Astrocyte (in vitro differentiated cells and primary cell): ENCODE measurements at regions not wholly inside any gene's neighbourhood (a gene's known extent, or its start where the extent isn't known, plus 50 kb on each side); places are given as distances from the start of the nearest gene placed in this dataset.

Experiments used
- DNase-seq: peaks from one replicate; pipeline ENCODE4 v3.0.0-alpha.2; 2010; ENCODE audit warnings: low read depth
- FAIRE-seq: peaks from 2 replicates; lab custom pipeline; 2011; peaks lifted over from hg19 to GRCh38; lab: Jason Lieb, UNC
- H2AFZ ChIP-seq: 2 replicates; pipeline ENCODE4 v1.6.0; 2012; ENCODE audit warnings: low read depth, low read length, inconsistent platforms
- H3K27ac ChIP-seq: 2 replicates; pipeline ENCODE4 v1.5.1; 2011; ENCODE audit warnings: low read depth, low read length, inconsistent platforms
- H3K27me3 ChIP-seq: 2 replicates; pipeline ENCODE4 v1.6.0; 2011; ENCODE audit warnings: low read length, inconsistent platforms; ENCODE audit not compliant: insufficient read depth
- H3K36me3 ChIP-seq: 2 replicates; pipeline ENCODE4 v1.5.1; 2011; ENCODE audit warnings: low read length, inconsistent platforms; ENCODE audit not compliant: insufficient read depth
- H3K4me1 ChIP-seq: 2 replicates; pipeline ENCODE4 v1.5.1; 2011; ENCODE audit warnings: low read length, inconsistent platforms; ENCODE audit not compliant: insufficient read depth
- H3K4me2 ChIP-seq: 2 replicates; pipeline ENCODE4 v1.6.0; 2012; ENCODE audit warnings: low read length, inconsistent platforms
- H3K4me3 ChIP-seq: 2 replicates; pipeline ENCODE4 v1.5.1; 2011; ENCODE audit warnings: low read depth, mild to moderate bottlenecking, low read length, inconsistent platforms; ENCODE audit not compliant: insufficient read depth
- H3K79me2 ChIP-seq: 2 replicates; pipeline ENCODE4 v1.6.0; 2012; ENCODE audit warnings: mild to moderate bottlenecking, low read length, inconsistent platforms; ENCODE audit not compliant: insufficient read depth
- H3K9ac ChIP-seq: 2 replicates; pipeline ENCODE4 v1.6.0; 2012; ENCODE audit warnings: mild to moderate bottlenecking, low read length, inconsistent platforms
- H3K9me3 ChIP-seq: 2 replicates; pipeline ENCODE4 v1.5.1; 2012; ENCODE audit warnings: low read depth, mild to moderate bottlenecking, low read length, inconsistent platforms; ENCODE audit not compliant: insufficient read depth
- H4K20me1 ChIP-seq: 2 replicates; pipeline ENCODE4 v1.6.0; 2012; ENCODE audit warnings: low read length, inconsistent platforms; ENCODE audit not compliant: insufficient read depth
- H3K27ac Mint-ChIP-seq: one replicate; pipeline ENCODE4 v1.8.0; 2021; ENCODE audit warnings: mild to moderate bottlenecking, mixed read lengths; ENCODE audit not compliant: unreplicated experiment
- H3K27me3 Mint-ChIP-seq: one replicate; pipeline ENCODE4 v1.8.0; 2021; ENCODE audit warnings: low read depth, mixed read lengths; ENCODE audit not compliant: unreplicated experiment
- H3K36me3 Mint-ChIP-seq: one replicate; pipeline ENCODE4 v1.8.0; 2021; ENCODE audit warnings: low read depth, mixed read lengths; ENCODE audit not compliant: unreplicated experiment
- H3K4me1 Mint-ChIP-seq: one replicate; pipeline ENCODE4 v1.8.0; 2021; ENCODE audit warnings: low read depth, mixed read lengths; ENCODE audit not compliant: unreplicated experiment
- H3K4me3 Mint-ChIP-seq: one replicate; pipeline ENCODE4 v1.8.0; 2021; ENCODE audit warnings: mild to moderate bottlenecking, moderate library complexity, mixed read lengths; ENCODE audit not compliant: unreplicated experiment
- H3K9me3 Mint-ChIP-seq: one replicate; pipeline ENCODE4 v1.8.0; 2021; ENCODE audit warnings: mild to moderate bottlenecking, mixed read lengths; ENCODE audit not compliant: unreplicated experiment
- EZH2 ChIP-seq: IDR thresholded peaks from 2 replicates; pipeline ENCODE4 v1.6.1; 2012; ENCODE audit warnings: mild to moderate bottlenecking, low read length, inconsistent platforms; ENCODE audit not compliant: insufficient read depth
- TF ChIP-seq, protein P1 (sequence below): IDR thresholded peaks from 2 replicates; pipeline ENCODE4 v1.5.1; 2011; ENCODE audit warnings: low read depth, mild to moderate bottlenecking, inconsistent platforms, low read length, moderate library complexity; ENCODE audit not compliant: insufficient read depth

GRCh38 chr4:8781641-8782040 is 90.0 kb downstream of the HMX1 start:
- Histone ChIP-seq H3K4me1 (no peaks in the 10 kb centered on the region), H3K9me3 (no peaks in the 10 kb centered on the region), H3K4me2 (no peak overlapping the region), H3K9ac (no peak overlapping the region), H2AFZ (no peak overlapping the region), H3K36me3 (no peaks in the 10 kb centered on the region), H4K20me1 (no peaks in the 10 kb centered on the region), H3K27me3 (no peaks in the 10 kb centered on the region), H3K79me2 (no peaks in the 10 kb centered on the region), H3K4me3 (no peak overlapping the region), H3K27ac (no peak overlapping the region)
- Mint-ChIP-seq H3K27ac (no peak overlapping the region), H3K36me3 (no peaks in the 10 kb centered on the region), H3K4me3 (no peak overlapping the region), H3K4me1 (peaks cover 3% of the 10 kb centered on the region), H3K9me3 (no peaks in the 10 kb centered on the region), H3K27me3 (peaks cover 29% of the 10 kb centered on the region)
- DNase-seq (no peak), FAIRE-seq (no peak)
- TF ChIP-seq, protein P1, sequence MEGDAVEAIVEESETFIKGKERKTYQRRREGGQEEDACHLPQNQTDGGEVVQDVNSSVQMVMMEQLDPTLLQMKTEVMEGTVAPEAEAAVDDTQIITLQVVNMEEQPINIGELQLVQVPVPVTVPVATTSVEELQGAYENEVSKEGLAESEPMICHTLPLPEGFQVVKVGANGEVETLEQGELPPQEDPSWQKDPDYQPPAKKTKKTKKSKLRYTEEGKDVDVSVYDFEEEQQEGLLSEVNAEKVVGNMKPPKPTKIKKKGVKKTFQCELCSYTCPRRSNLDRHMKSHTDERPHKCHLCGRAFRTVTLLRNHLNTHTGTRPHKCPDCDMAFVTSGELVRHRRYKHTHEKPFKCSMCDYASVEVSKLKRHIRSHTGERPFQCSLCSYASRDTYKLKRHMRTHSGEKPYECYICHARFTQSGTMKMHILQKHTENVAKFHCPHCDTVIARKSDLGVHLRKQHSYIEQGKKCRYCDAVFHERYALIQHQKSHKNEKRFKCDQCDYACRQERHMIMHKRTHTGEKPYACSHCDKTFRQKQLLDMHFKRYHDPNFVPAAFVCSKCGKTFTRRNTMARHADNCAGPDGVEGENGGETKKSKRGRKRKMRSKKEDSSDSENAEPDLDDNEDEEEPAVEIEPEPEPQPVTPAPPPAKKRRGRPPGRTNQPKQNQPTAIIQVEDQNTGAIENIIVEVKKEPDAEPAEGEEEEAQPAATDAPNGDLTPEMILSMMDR: no peak
- no peak for TF ChIP-seq EZH2

GRCh38 chr4:8780596-8781368 is 90.9 kb downstream of the HMX1 start:
- H3K27ac ChIP-seq: no peak overlapping the region
- no peaks in the 10 kb centered on the region for H3K36me3 ChIP-seq
- H2AFZ ChIP-seq: no peak overlapping the region
- no peaks in the 10 kb centered on the region for H3K79me2 ChIP-seq
- H4K20me1 ChIP-seq: no peaks in the 10 kb centered on the region
- no peaks in the 10 kb centered on the region for H3K9me3 ChIP-seq
- FAIRE-seq (no peak), DNase-seq (no peak)
- no peaks in the 10 kb centered on the region for H3K36me3 Mint-ChIP-seq
- no peak overlapping the region for H3K27ac Mint-ChIP-seq
- H3K27me3 ChIP-seq: no peaks in the 10 kb centered on the region
- peaks cover 2% of the 10 kb centered on the region for H3K9me3 Mint-ChIP-seq
- peaks cover 3% of the 10 kb centered on the region for H3K4me1 Mint-ChIP-seq
- no peak overlapping the region for H3K4me2 ChIP-seq
- TF ChIP-seq, protein P1: no peak
- TF ChIP-seq EZH2: no peak
- no peak overlapping the region for H3K4me3 Mint-ChIP-seq
- peaks cover 27% of the 10 kb centered on the region for H3K27me3 Mint-ChIP-seq
- no peak overlapping the region for H3K9ac ChIP-seq
- no peak overlapping the region for H3K4me3 ChIP-seq
- H3K4me1 ChIP-seq: no peaks in the 10 kb centered on the region

GRCh38 chr4:8780086-8780485 is 91.6 kb downstream of the HMX1 start:
- Histone ChIP-seq H2AFZ (no peak overlapping the region), H3K4me2 (no peak overlapping the region), H3K36me3 (no peaks in the 10 kb centered on the region), H3K27me3 (no peaks in the 10 kb centered on the region), H3K4me3 (no peak overlapping the region), H4K20me1 (no peaks in the 10 kb centered on the region), H3K79me2 (no peaks in the 10 kb centered on the region), H3K9ac (no peak overlapping the region), H3K9me3 (no peaks in the 10 kb centered on the region), H3K4me1 (no peaks in the 10 kb centered on the region), H3K27ac (no peak overlapping the region)
- Mint-ChIP-seq H3K4me3 (no peak overlapping the region), H3K9me3 (peaks cover 2% of the 10 kb centered on the region), H3K27me3 (peaks cover 31% of the 10 kb centered on the region), H3K27ac (no peak overlapping the region), H3K4me1 (peaks cover 3% of the 10 kb centered on the region), H3K36me3 (no peaks in the 10 kb centered on the region)
- FAIRE-seq: no peak
- no peak for DNase-seq
- no peak for TF ChIP-seq EZH2
- TF ChIP-seq, protein P1: no peak
